Fibroblast of pulmonary artery (primary cell): ENCODE measurements at regions not wholly inside any gene's neighbourhood (a gene's known extent, or its start where the extent isn't known, plus 50 kb on each side); places are given as distances from the start of the nearest gene placed in this dataset.

ENCODE experiments used
- DNase-seq: peaks from one replicate; pipeline ENCODE4 v3.0.0-alpha.2; 2010; ENCODE audit warnings: low read depth
- H3K4me3 ChIP-seq: replicated peaks from 2 replicates; pipeline ENCODE4 v1.5.1; 2011; ENCODE audit warnings: low read depth, mild to moderate bottlenecking, control low read depth, low read length, moderate library complexity
- CTCF ChIP-seq: IDR thresholded peaks from 2 replicates; pipeline ENCODE4 v1.5.1; 2011; ENCODE audit warnings: mild to moderate bottlenecking, control low read depth, low read length, inconsistent platforms; ENCODE audit errors: missing control alignments

- DNase-seq = no peak
- H3K4me3 ChIP-seq = no peak overlapping the region
- no peak for TF ChIP-seq CTCF
These were observed 76.1 kb upstream of the POMP start for GRCh38 chr13:28582892-28583240.

- no peak overlapping the region for H3K4me3 ChIP-seq
- TF ChIP-seq CTCF = no peak
- peak; percentile 31 for DNase-seq
These were observed 76.6 kb upstream of the POMP start for GRCh38 chr13:28582225-28582891.

- no peak for TF ChIP-seq CTCF
- no peak for DNase-seq
- no peak overlapping the region for H3K4me3 ChIP-seq
These were observed 77.5 kb upstream of the POMP start for GRCh38 chr13:28581451-28581850.

GRCh38 chr13:28579736-28580135 lies 79.2 kb upstream of the POMP start:
- no peak overlapping the region for H3K4me3 ChIP-seq
- DNase-seq = no peak
- no peak for TF ChIP-seq CTCF

GRCh38 chr13:28579322-28579721 lies 79.6 kb upstream of the POMP start:
- H3K4me3 ChIP-seq = no peak overlapping the region
- DNase-seq = no peak
- no peak for TF ChIP-seq CTCF

- no peak overlapping the region for H3K4me3 ChIP-seq
- TF ChIP-seq CTCF = no peak
- no peak for DNase-seq
These were observed 81.1 kb upstream of the FLT1 start for GRCh38 chr13:28576067-28576466.

- H3K4me3 ChIP-seq = no peak overlapping the region
- no peak for DNase-seq
- TF ChIP-seq CTCF = no peak
These were observed 80.3 kb upstream of the FLT1 start for GRCh38 chr13:28575200-28575599.
